SK-N-SH treated with all-trans-retinoic acid at 6 μM for 48 hours (cell line): ENCODE measurements at regions not wholly inside any gene's neighbourhood (a gene's known extent, or its start where the extent isn't known, plus 50 kb on each side); places are given as distances from the start of the nearest gene placed in this dataset.

ENCODE experiments used
- ATAC-seq: fragments of 200-7000 bp; cut with Tn5 transposase; 3 replicates; pipeline ENCODE4 v1.9.1; 2020; ENCODE audit warnings: mild to moderate bottlenecking, moderate library complexity
- ARNTL ChIP-seq: fragments of 450-650 bp; formaldehyde crosslinking; IDR thresholded peaks from 2 replicates; pipeline ENCODE4 v1.5.0; 2020; ENCODE audit warnings: low read depth, mild to moderate bottlenecking, moderate library complexity, borderline replicate concordance
- BACH2 ChIP-seq: fragments of 250-450 bp; sonication (Bioruptor Pico); IDR thresholded peaks from 2 replicates; pipeline ENCODE4 v1.9.0; 2021; ENCODE audit warnings: mild to moderate bottlenecking, borderline replicate concordance
- CREB5 ChIP-seq: fragments of 250-450 bp; sonication (Bioruptor Pico); IDR thresholded peaks from 2 replicates; pipeline ENCODE4 v1.5.1; 2020; ENCODE audit warnings: low read depth, mild to moderate bottlenecking, moderate library complexity
- CSDC2 ChIP-seq: fragments of 250-450 bp; sonication (Bioruptor Pico); IDR thresholded peaks from 2 replicates; pipeline ENCODE4 v1.5.0; 2020; ENCODE audit warnings: mild to moderate bottlenecking, moderate library complexity
- CSRNP3 ChIP-seq: fragments of 250-450 bp; sonication (Bioruptor Pico); IDR thresholded peaks from 2 replicates; pipeline ENCODE4 v1.5.1; 2021; ENCODE audit warnings: mild to moderate bottlenecking, moderate library complexity
- ESRRG ChIP-seq: fragments of 250-450 bp; sonication (Bioruptor Pico); IDR thresholded peaks from 2 replicates; pipeline ENCODE4 v1.6.1; 2021; ENCODE audit warnings: mild to moderate bottlenecking
- GLIS3 ChIP-seq: fragments of 250-450 bp; sonication (Bioruptor Pico); IDR thresholded peaks from 2 replicates; pipeline ENCODE4 v1.5.0; 2020; ENCODE audit warnings: mild to moderate bottlenecking, moderate library complexity
- ISL1 ChIP-seq: fragments of 250-450 bp; sonication (Bioruptor Pico); IDR thresholded peaks from 2 replicates; pipeline ENCODE4 v2.1.2; 2022; ENCODE audit warnings: mild to moderate bottlenecking, moderate library complexity
- OSR1 ChIP-seq: fragments of 250-450 bp; sonication (Bioruptor Pico); IDR thresholded peaks from 2 replicates; pipeline ENCODE4 v1.8.0; 2022; ENCODE audit warnings: moderate library complexity, mild to moderate bottlenecking, inconsistent platforms
- PATZ1 ChIP-seq: fragments of 250-450 bp; sonication (Bioruptor Pico); IDR thresholded peaks from 2 replicates; pipeline ENCODE4 v1.8.0; 2020; ENCODE audit warnings: mild to moderate bottlenecking, moderate library complexity, borderline replicate concordance
- POU6F1 ChIP-seq: fragments of 250-450 bp; sonication (Bioruptor Pico); IDR thresholded peaks from 2 replicates; pipeline ENCODE4 v1.8.0; 2021; ENCODE audit warnings: low read depth, mild to moderate bottlenecking, moderate library complexity, borderline replicate concordance
- PPARA ChIP-seq: fragments of 250-450 bp; sonication (Bioruptor Pico); IDR thresholded peaks from 2 replicates; pipeline ENCODE4 v1.5.0; 2020; ENCODE audit warnings: mild to moderate bottlenecking, borderline replicate concordance
- TCF4 ChIP-seq: fragments of 250-450 bp; sonication (Bioruptor Pico); IDR thresholded peaks from 2 replicates; pipeline ENCODE4 v1.8.0; 2021; ENCODE audit warnings: mild to moderate bottlenecking, moderate library complexity, borderline replicate concordance
- TOX ChIP-seq: fragments of 250-450 bp; sonication (Bioruptor Pico); IDR thresholded peaks from 2 replicates; pipeline ENCODE4 v1.8.0; 2021; ENCODE audit warnings: mild to moderate bottlenecking, moderate library complexity, borderline replicate concordance
- TSHZ2 ChIP-seq: fragments of 250-450 bp; sonication (Bioruptor Pico); IDR thresholded peaks from 2 replicates; pipeline ENCODE4 v1.5.0; 2020; ENCODE audit warnings: mild to moderate bottlenecking, moderate library complexity
- ZC3H10 ChIP-seq: fragments of 250-450 bp; sonication (Bioruptor Pico); IDR thresholded peaks from 2 replicates; pipeline ENCODE4 v1.5.1; 2021; ENCODE audit warnings: mild to moderate bottlenecking, moderate library complexity
- ZFP3 ChIP-seq: fragments of 250-450 bp; sonication (Bioruptor Pico); IDR thresholded peaks from 2 replicates; pipeline ENCODE4 v1.5.0; 2020; ENCODE audit warnings: mild to moderate bottlenecking, moderate library complexity
- ZFP30 ChIP-seq: fragments of 450-650 bp; formaldehyde crosslinking; IDR thresholded peaks from 2 replicates; pipeline ENCODE4 v1.5.0; 2022; ENCODE audit warnings: mild to moderate bottlenecking, moderate library complexity
- ZNF565 ChIP-seq: fragments of 450-650 bp; formaldehyde crosslinking; conservative IDR thresholded peaks from 2 replicates; pipeline ENCODE4 v1.5.0; 2020; ENCODE audit warnings: low read depth, mild to moderate bottlenecking, moderate library complexity
- ZNF70 ChIP-seq: fragments of 450-650 bp; formaldehyde crosslinking; IDR thresholded peaks from 2 replicates; pipeline ENCODE4 v1.5.0; 2020; ENCODE audit warnings: mild to moderate bottlenecking, moderate library complexity
- ZNF8 ChIP-seq: fragments of 450-650 bp; formaldehyde crosslinking; IDR thresholded peaks from 2 replicates; pipeline ENCODE4 v1.5.0; 2020; ENCODE audit warnings: mild to moderate bottlenecking, moderate library complexity

GRCh38 chr9:23324511-23324910, 501.5 kb downstream of the ELAVL2 start:
- no peak for ATAC-seq
- TF ChIP-seq ZNF565 (CRISPR knock-in tag) (no peak), ZFP30 (CRISPR knock-in tag) (no peak), BACH2 (CRISPR knock-in tag) (no peak), ISL1 (CRISPR knock-in tag) (no peak), GLIS3 (CRISPR knock-in tag) (no peak)

GRCh38 chr9:23326597-23326996, 499.4 kb downstream of the ELAVL2 start:
- ATAC-seq, result no peak
- TF ChIP-seq ESRRG (CRISPR knock-in tag), result no peak
- no peak for TF ChIP-seq BACH2 (CRISPR knock-in tag)

GRCh38 chr9:23341346-23341745, 484.7 kb downstream of the ELAVL2 start:
- no peak for ATAC-seq
- TF ChIP-seq ZFP3 (CRISPR knock-in tag) (no peak), ARNTL (CRISPR knock-in tag) (no peak), PATZ1 (CRISPR knock-in tag) (no peak), ZNF565 (CRISPR knock-in tag) (no peak), GLIS3 (CRISPR knock-in tag) (no peak), CSRNP3 (CRISPR knock-in tag) (no peak), PPARA (CRISPR knock-in tag) (no peak), CSDC2 (no peak), CREB5 (CRISPR knock-in tag) (no peak), ZNF8 (CRISPR knock-in tag) (no peak), ZFP30 (CRISPR knock-in tag) (no peak), ISL1 (CRISPR knock-in tag) (no peak), ZNF70 (CRISPR knock-in tag) (no peak), BACH2 (CRISPR knock-in tag) (no peak), ESRRG (CRISPR knock-in tag) (no peak), OSR1 (CRISPR knock-in tag) (no peak), TCF4 (no peak)

GRCh38 chr9:23342291-23342690, 483.7 kb downstream of the ELAVL2 start:
- ATAC-seq, result no peak
- no peak for TF ChIP-seq POU6F1
- TF ChIP-seq ISL1 (CRISPR knock-in tag), result peak; percentile 48
- no peak for TF ChIP-seq ZFP3 (CRISPR knock-in tag)
- no peak for TF ChIP-seq BACH2 (CRISPR knock-in tag)
- no peak for TF ChIP-seq TOX (CRISPR knock-in tag)
- no peak for TF ChIP-seq CSRNP3 (CRISPR knock-in tag)
- no peak for TF ChIP-seq CREB5 (CRISPR knock-in tag)
- TF ChIP-seq PPARA (CRISPR knock-in tag), result no peak
- no peak for TF ChIP-seq PATZ1 (CRISPR knock-in tag)
- no peak for TF ChIP-seq OSR1 (CRISPR knock-in tag)
- 0 out of 2 replicates have a peak, but pooled peaks have one; percentile 31 for TF ChIP-seq GLIS3 (CRISPR knock-in tag)
- no peak for TF ChIP-seq TSHZ2 (CRISPR knock-in tag)
- no peak for TF ChIP-seq ZC3H10 (CRISPR knock-in tag)
- no peak for TF ChIP-seq ZNF70 (CRISPR knock-in tag)
- TF ChIP-seq ZNF8 (CRISPR knock-in tag), result no peak
